HCT116 (cell line): ENCODE measurements at regions not wholly inside any gene's neighbourhood (a gene's known extent, or its start where the extent isn't known, plus 50 kb on each side); places are given as distances from the start of the nearest gene placed in this dataset.

Experiments
- ATAC-seq: fragments of 200-7000 bp; cut with Tn5 transposase; 2 replicates; pipeline ENCODE4 v1.9.1; 2020; ENCODE audit warnings: mild to moderate bottlenecking, moderate library complexity
- BruUV-seq: library from RNA; stranded (reverse); fragments of 400-500 nt; replicated peaks from 2 replicates; lab custom pipeline; 2021; lab: Mats Ljungman, UMichigan
- CTCF ChIA-PET: fragments of 300-600 bp; sonication (Branson Sonifier 250); formaldehyde crosslinking; loops from one replicate; lab custom pipeline; 2021; ENCODE audit warnings: antibody characterized with exemption; lab: Charles Lee
- POLR2A ChIA-PET: fragments of 300-600, 350-600 bp; sonication (Branson Sonifier 250); formaldehyde crosslinking; loops from one replicate; lab custom pipeline; 2021; ENCODE audit warnings: antibody characterized with exemption; lab: Charles Lee
- RAD21 ChIA-PET, 2 experiments: fragments of 300-600 bp; sonication (Branson Sonifier 250); formaldehyde crosslinking; loops; one replicate each; lab custom pipeline; 2023; ENCODE audit warnings: low total read pairs in 2 of 2; ENCODE audit not compliant: uncharacterized antibody in 2 of 2, unreplicated experiment in 2 of 2, low non-redundant PET in 1 of 2; lab: Charles Lee
- DNase-seq: peaks from one replicate; pipeline ENCODE4 v3.0.0-alpha.2; 2010; ENCODE audit warnings: low read depth, low spot score
- H2AFZ ChIP-seq: fragments of 200-600 bp; shearing (Covaris generic), sonication (generic); 2 replicates; pipeline ENCODE4 v1.6.1; 2017; ENCODE audit warnings: low read depth, mixed run types, mixed read lengths, antibody characterized with exemption, low read length; ENCODE audit not compliant: poor library complexity, severe bottlenecking
- H3K27ac ChIP-seq: 2 replicates; pipeline ENCODE4 v1.5.1; 2012; ENCODE audit warnings: low read depth, low read length
- H3K27me3 ChIP-seq: fragments of 200-600 bp; sonication (generic); 2 replicates; pipeline ENCODE4 v1.6.1; 2016; ENCODE audit warnings: mixed run types, low read length, mixed read lengths; ENCODE audit not compliant: insufficient read depth
- H3K36me3 ChIP-seq, 2 experiments: fragments of 200-500 bp in 1 of 2; fragments of 200-600 bp in 1 of 2; sonication (Bioruptor generic) in 1 of 2; sonication (generic) in 1 of 2; 2 replicates each; pipeline versions ENCODE4 v1.5.1 to v1.6.1; 2014 to 2016; ENCODE audit warnings: low read length in 2 of 2, inconsistent platforms in 1 of 2, mixed read lengths in 1 of 2, mixed run types in 1 of 2; ENCODE audit not compliant: insufficient read depth in 2 of 2, control insufficient read depth in 1 of 2
- H3K4me1 ChIP-seq, 2 experiments: fragments of 200-600 bp in 1 of 2; sonication (generic) in 1 of 2; 2 replicates each; pipeline versions ENCODE4 v1.5.1 to v1.6.1; 2012 to 2017; ENCODE audit warnings: low read length in 2 of 2, inconsistent platforms in 1 of 2, mild to moderate bottlenecking in 1 of 2, mixed read lengths in 1 of 2, mixed run types in 1 of 2, moderate library complexity in 1 of 2; ENCODE audit not compliant: insufficient read depth in 2 of 2, control insufficient read depth in 1 of 2
- H3K4me2 ChIP-seq: fragments of 200-600 bp; sonication (generic); 2 replicates; pipeline ENCODE4 v1.6.1; 2017; ENCODE audit warnings: mixed run types, low read length, mixed read lengths
- H3K4me3 ChIP-seq, 2 experiments: fragments of 200-600 bp in 1 of 2; sonication (generic) in 1 of 2; replicated peaks in 1 of 2; 2 replicates each; pipeline ENCODE4 v1.5.1; 2011 to 2016; ENCODE audit warnings: low read length in 2 of 2, control low read depth in 1 of 2, low read depth in 1 of 2, mild to moderate bottlenecking in 1 of 2, mixed read lengths in 1 of 2, mixed run types in 1 of 2
- H3K79me2 ChIP-seq: fragments of 200-600 bp; sonication (generic); 2 replicates; pipeline ENCODE4 v1.6.1; 2017; ENCODE audit warnings: mild to moderate bottlenecking, mixed run types, low read length, moderate library complexity, mixed read lengths; ENCODE audit not compliant: insufficient read depth
- H3K9ac ChIP-seq: fragments of 200-600 bp; sonication (generic); 2 replicates; pipeline ENCODE4 v1.6.1; 2016; ENCODE audit warnings: low read length, mixed read lengths
- H3K9me2 ChIP-seq: fragments of 200-600 bp; sonication (generic), shearing (Covaris generic); 2 replicates; pipeline ENCODE4 v1.6.1; 2017; ENCODE audit warnings: mixed run types, mild to moderate bottlenecking, moderate library complexity; ENCODE audit not compliant: insufficient read depth
- H3K9me3 ChIP-seq, 2 experiments: fragments of 200-500 bp in 1 of 2; fragments of 200-600 bp in 1 of 2; sonication (Bioruptor generic) in 1 of 2; sonication (generic) in 1 of 2; 2 replicates each; pipeline ENCODE4 v1.6.1; 2014 to 2017; ENCODE audit warnings: low read length in 2 of 2, mixed read lengths in 2 of 2, inconsistent platforms in 1 of 2, low read depth in 1 of 2, mild to moderate bottlenecking in 1 of 2, mixed run types in 1 of 2, moderate library complexity in 1 of 2; ENCODE audit not compliant: control insufficient read depth in 1 of 2, insufficient read depth in 1 of 2
- H4K20me1 ChIP-seq: fragments of 200-600 bp; sonication (generic), shearing (Covaris generic); 2 replicates; pipeline ENCODE4 v1.6.1; 2017; ENCODE audit warnings: mixed run types, mild to moderate bottlenecking, moderate library complexity; ENCODE audit not compliant: insufficient read depth
- CBX3 ChIP-seq: IDR thresholded peaks from 2 replicates; pipeline ENCODE4 v1.6.1; 2012; ENCODE audit warnings: low read depth
- CEBPB ChIP-seq: IDR thresholded peaks from 2 replicates; pipeline ENCODE4 v1.6.1; 2012; ENCODE audit warnings: low read depth
- ELF1 ChIP-seq: IDR thresholded peaks from 2 replicates; pipeline ENCODE4 v1.6.1; 2012; ENCODE audit warnings: low read depth, borderline replicate concordance
- EZH2phosphoT487 ChIP-seq: fragments of 200-600 bp; IDR thresholded peaks from 2 replicates; pipeline ENCODE4 v1.6.1; 2018; ENCODE audit warnings: antibody characterized with exemption, borderline replicate concordance
- JUND ChIP-seq: IDR thresholded peaks from 2 replicates; pipeline ENCODE4 v1.6.1; 2012
- POLR2AphosphoS5 ChIP-seq: IDR thresholded peaks from 2 replicates; pipeline ENCODE4 v1.6.1; 2011; ENCODE audit warnings: mild to moderate bottlenecking, low read depth, low read length, moderate library complexity
- RAD21 ChIP-seq: IDR thresholded peaks from 2 replicates; pipeline ENCODE4 v1.6.1; 2012; ENCODE audit warnings: low read depth, mild to moderate bottlenecking
- REST ChIP-seq: IDR thresholded peaks from 2 replicates; pipeline ENCODE4 v1.6.1; 2012; ENCODE audit warnings: low read depth
- SP1 ChIP-seq: IDR thresholded peaks from 2 replicates; pipeline ENCODE4 v1.6.1; 2012; ENCODE audit warnings: low read depth
- SRF ChIP-seq: IDR thresholded peaks from 2 replicates; pipeline ENCODE4 v1.6.1; 2012; ENCODE audit warnings: low read depth
- TCF7L2 ChIP-seq: IDR thresholded peaks from 2 replicates; pipeline ENCODE4 v1.7.0; 2011; ENCODE audit warnings: borderline replicate concordance, inconsistent platforms; ENCODE audit not compliant: insufficient read depth, insufficient read length; ENCODE audit errors: extremely low read depth
- ZBTB33 ChIP-seq: IDR thresholded peaks from 2 replicates; pipeline ENCODE4 v1.6.1; 2011; ENCODE audit warnings: mild to moderate bottlenecking, low read length, moderate library complexity; ENCODE audit not compliant: insufficient replicate concordance; ENCODE audit errors: extremely low read depth
- intact Hi-C: fragments of 100-400 bp; cut with micrococcal nuclease; formaldehyde crosslinking; loops from 2 replicates; pipeline ENCODE4 v1.10.0; 2022

GRCh38 chr15:80342148-80342547, 62.0 kb upstream of the ARNT2 start:
- Histone ChIP-seq H3K9me3 (no peaks in the 10 kb centered on the region), H3K36me3 (no peaks in the 10 kb centered on the region), H3K27ac (no peak overlapping the region), H3K4me3 (no peak overlapping the region), H3K4me2 (no peak overlapping the region), H3K4me1 (no peaks in the 10 kb centered on the region), H3K9ac (no peak overlapping the region), H3K27me3 (peaks cover 48% of the 10 kb centered on the region), H3K9me2 (no peaks in the 10 kb centered on the region), H3K79me2 (no peaks in the 10 kb centered on the region), H2AFZ (no peak overlapping the region), H4K20me1 (no peaks in the 10 kb centered on the region)
- no peak for TF ChIP-seq SRF
- TF ChIP-seq REST = no peak
- no peak for TF ChIP-seq SP1
- no peak for TF ChIP-seq EZH2phosphoT487
- TF ChIP-seq POLR2AphosphoS5 = no peak
- TF ChIP-seq RAD21 = no peak
- TF ChIP-seq CEBPB = no peak
- no peak for TF ChIP-seq JUND
- no peak for TF ChIP-seq ELF1
- TF ChIP-seq TCF7L2 = no peak
- TF ChIP-seq CBX3 = no peak
- no peak for TF ChIP-seq ZBTB33
- DNase-seq (no peak), ATAC-seq (no peak)
- ChIA-PET RAD21 (no interaction called here), POLR2A (no interaction called here), CTCF (no interaction called here)
- BruUV-seq = no TSS peak
- intact Hi-C loops = no loop called here
